A549 (cell line): ENCODE measurements at regions not wholly inside any gene's neighbourhood (a gene's known extent, or its start where the extent isn't known, plus 50 kb on each side); places are given as distances from the start of the nearest gene placed in this dataset.

Source experiments
- EP300 ChIP-seq, 2 experiments: fragments of >200 bp; sonication (Bioruptor Twin); formaldehyde crosslinking; IDR thresholded peaks; 2 replicates in 1 of 2; 3 replicates in 1 of 2; pipeline ENCODE4 v1.6.1; 2016 to 2017
- NR3C1 ChIP-seq: fragments of >200 bp; sonication (Bioruptor Twin); formaldehyde crosslinking; IDR thresholded peaks from 3 replicates; pipeline ENCODE4 v1.6.1; 2017
- POLR2A ChIP-seq: IDR thresholded peaks from 2 replicates; pipeline ENCODE4 v1.6.1; 2012; ENCODE audit warnings: mild to moderate bottlenecking, low read length
- RFX5 ChIP-seq: fragments of 450-650 bp; IDR thresholded peaks from 2 replicates; pipeline ENCODE4 v1.7.1; 2014; ENCODE audit warnings: antibody characterized with exemption, mild to moderate bottlenecking, moderate library complexity
- SREBF2 ChIP-seq: fragments of 450-650 bp; IDR thresholded peaks from 2 replicates; pipeline ENCODE4 v1.6.1; 2014; ENCODE audit warnings: mild to moderate bottlenecking, moderate library complexity
- TF ChIP-seq, protein P1 (sequence below): fragments of 200-600 bp; sonication (generic); IDR thresholded peaks from 2 replicates; pipeline ENCODE4 v1.6.1; 2016; ENCODE audit warnings: antibody characterized with exemption, mild to moderate bottlenecking, moderate library complexity

DNA sequence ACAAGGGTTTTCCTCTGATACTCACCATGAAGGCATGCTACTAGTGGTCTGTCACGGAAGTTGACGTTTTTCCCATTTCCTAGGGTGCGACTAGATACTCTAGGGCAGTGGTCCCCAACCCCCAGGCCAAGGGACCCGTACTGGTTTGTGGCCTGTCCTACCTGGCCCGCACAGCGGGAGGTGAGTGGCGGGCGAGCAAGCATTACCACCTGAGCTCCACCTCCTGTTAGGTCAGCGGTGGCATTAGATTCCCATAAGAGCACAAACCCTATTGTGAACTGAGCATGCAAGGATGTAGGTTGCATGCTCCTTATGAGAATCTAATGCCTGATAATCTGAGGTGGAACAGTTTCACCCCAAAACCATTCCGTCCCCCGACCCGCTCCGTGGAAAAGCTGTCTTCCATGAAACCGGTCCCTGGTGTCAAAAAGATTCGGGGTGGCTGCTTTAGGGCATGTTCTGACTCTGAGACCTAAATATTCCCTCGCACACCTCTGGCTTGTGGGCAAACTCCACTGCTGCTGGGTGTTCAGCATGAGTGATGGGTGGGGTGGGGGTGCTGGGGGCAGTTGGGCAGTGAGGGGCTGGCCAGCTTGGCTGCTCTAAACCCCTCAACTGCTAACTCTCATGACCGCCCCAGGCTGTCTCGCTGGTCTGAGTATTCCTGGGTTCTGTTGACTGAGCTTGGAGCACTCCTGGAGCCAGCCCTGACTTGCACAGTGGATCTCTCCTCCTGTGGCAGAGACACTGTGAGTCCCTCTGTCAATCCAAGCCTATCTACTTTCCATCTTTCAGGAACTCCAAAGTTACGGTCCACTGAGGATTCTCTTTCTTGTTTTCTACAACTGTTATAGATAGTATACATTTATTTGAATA lies 78.3 kb upstream of the NEK6 start:
- TF ChIP-seq EP300 (IDR thresholded peaks at IDR 0.05) (no peak), NR3C1 (no peak), SREBF2 (no peak), RFX5 (no peak), POLR2A (no peak)
- TF ChIP-seq, protein P1, sequence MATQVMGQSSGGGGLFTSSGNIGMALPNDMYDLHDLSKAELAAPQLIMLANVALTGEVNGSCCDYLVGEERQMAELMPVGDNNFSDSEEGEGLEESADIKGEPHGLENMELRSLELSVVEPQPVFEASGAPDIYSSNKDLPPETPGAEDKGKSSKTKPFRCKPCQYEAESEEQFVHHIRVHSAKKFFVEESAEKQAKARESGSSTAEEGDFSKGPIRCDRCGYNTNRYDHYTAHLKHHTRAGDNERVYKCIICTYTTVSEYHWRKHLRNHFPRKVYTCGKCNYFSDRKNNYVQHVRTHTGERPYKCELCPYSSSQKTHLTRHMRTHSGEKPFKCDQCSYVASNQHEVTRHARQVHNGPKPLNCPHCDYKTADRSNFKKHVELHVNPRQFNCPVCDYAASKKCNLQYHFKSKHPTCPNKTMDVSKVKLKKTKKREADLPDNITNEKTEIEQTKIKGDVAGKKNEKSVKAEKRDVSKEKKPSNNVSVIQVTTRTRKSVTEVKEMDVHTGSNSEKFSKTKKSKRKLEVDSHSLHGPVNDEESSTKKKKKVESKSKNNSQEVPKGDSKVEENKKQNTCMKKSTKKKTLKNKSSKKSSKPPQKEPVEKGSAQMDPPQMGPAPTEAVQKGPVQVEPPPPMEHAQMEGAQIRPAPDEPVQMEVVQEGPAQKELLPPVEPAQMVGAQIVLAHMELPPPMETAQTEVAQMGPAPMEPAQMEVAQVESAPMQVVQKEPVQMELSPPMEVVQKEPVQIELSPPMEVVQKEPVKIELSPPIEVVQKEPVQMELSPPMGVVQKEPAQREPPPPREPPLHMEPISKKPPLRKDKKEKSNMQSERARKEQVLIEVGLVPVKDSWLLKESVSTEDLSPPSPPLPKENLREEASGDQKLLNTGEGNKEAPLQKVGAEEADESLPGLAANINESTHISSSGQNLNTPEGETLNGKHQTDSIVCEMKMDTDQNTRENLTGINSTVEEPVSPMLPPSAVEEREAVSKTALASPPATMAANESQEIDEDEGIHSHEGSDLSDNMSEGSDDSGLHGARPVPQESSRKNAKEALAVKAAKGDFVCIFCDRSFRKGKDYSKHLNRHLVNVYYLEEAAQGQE, result no peak
